ENCODE measurements at regions not wholly inside any gene's neighbourhood (a gene's known extent, or its start where the extent isn't known, plus 50 kb on each side); places are given as distances from the start of the nearest gene placed in this dataset.

- no peaks in the 10 kb centered on the region for H3K27me3 ChIP-seq (replicated peaks; ENCODE audit: insufficient read depth)
- intact Hi-C loops (cut with DNase I): no loop called here
- no peak overlapping the region for H3K4me3 ChIP-seq
- H3K27ac ChIP-seq: no peak overlapping the region
- no peaks in the 10 kb centered on the region for H3K4me1 ChIP-seq (replicated peaks)
- TF ChIP-seq, protein P1, sequence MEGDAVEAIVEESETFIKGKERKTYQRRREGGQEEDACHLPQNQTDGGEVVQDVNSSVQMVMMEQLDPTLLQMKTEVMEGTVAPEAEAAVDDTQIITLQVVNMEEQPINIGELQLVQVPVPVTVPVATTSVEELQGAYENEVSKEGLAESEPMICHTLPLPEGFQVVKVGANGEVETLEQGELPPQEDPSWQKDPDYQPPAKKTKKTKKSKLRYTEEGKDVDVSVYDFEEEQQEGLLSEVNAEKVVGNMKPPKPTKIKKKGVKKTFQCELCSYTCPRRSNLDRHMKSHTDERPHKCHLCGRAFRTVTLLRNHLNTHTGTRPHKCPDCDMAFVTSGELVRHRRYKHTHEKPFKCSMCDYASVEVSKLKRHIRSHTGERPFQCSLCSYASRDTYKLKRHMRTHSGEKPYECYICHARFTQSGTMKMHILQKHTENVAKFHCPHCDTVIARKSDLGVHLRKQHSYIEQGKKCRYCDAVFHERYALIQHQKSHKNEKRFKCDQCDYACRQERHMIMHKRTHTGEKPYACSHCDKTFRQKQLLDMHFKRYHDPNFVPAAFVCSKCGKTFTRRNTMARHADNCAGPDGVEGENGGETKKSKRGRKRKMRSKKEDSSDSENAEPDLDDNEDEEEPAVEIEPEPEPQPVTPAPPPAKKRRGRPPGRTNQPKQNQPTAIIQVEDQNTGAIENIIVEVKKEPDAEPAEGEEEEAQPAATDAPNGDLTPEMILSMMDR (IDR thresholded peaks at IDR 0.05): no peak
- TF ChIP-seq POLR2A (IDR thresholded peaks at IDR 0.05) (no peak), POLR2AphosphoS5 (IDR thresholded peaks at IDR 0.05) (no peak)
- no peaks in the 10 kb centered on the region for H3K9me3 ChIP-seq
- WGBS: 87% methylated on average over 7 of the region's 7 CpGs
- no peaks in the 10 kb centered on the region for H3K36me3 ChIP-seq
- no peak for DNase-seq (ENCODE audit: low spot score)
Measured at GRCh38 chr13:90293793-90294361, 1053.6 kb upstream of the MIR17HG start.

GRCh38 chr13:90299238-90299637 lies 1048.2 kb upstream of the MIR17HG start:
- TF ChIP-seq POLR2AphosphoS5 (IDR thresholded peaks at IDR 0.05): no peak
- no peak for TF ChIP-seq POLR2A (IDR thresholded peaks at IDR 0.05)
- TF ChIP-seq, protein P1 (IDR thresholded peaks at IDR 0.05): no peak
- Histone ChIP-seq H3K4me1 (replicated peaks) (no peaks in the 10 kb centered on the region), H3K27ac (no peak overlapping the region), H3K9me3 (no peaks in the 10 kb centered on the region), H3K4me3 (no peak overlapping the region), H3K36me3 (no peaks in the 10 kb centered on the region), H3K27me3 (replicated peaks; ENCODE audit: insufficient read depth) (no peaks in the 10 kb centered on the region)
- 81% methylated on average over 5 of the region's 5 CpGs for WGBS
- intact Hi-C loops (cut with DNase I): no loop called here
- DNase-seq (ENCODE audit: low spot score): no peak

DNA sequence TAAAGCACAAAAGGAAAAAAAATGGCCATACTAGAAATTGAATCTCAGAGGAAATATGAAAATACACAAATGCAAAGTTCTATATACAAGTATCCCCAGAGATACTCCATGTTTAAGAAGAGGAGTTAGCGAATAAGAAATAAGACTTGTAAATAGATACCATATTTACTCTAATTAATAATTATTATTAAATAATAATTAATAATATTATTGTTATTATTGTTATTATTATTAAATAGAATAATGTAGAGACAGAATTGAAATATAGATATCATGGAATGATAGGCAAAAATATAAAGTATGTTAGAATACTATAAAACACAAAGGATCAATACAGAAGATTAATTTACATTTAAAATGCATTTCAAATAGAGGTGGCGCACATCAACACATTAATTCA lies 1047.5 kb upstream of the MIR17HG start:
- DNase-seq (ENCODE audit: low spot score): no peak
- 97% methylated on average over 2 of the region's 2 CpGs for WGBS
- no peaks in the 10 kb centered on the region for H3K36me3 ChIP-seq
- no peaks in the 10 kb centered on the region for H3K9me3 ChIP-seq
- H3K4me3 ChIP-seq: no peak overlapping the region
- intact Hi-C loops (cut with DNase I): no loop called here
- H3K27ac ChIP-seq: no peak overlapping the region
- no peaks in the 10 kb centered on the region for H3K27me3 ChIP-seq (replicated peaks; ENCODE audit: insufficient read depth)
- H3K4me1 ChIP-seq (replicated peaks): no peaks in the 10 kb centered on the region
- TF ChIP-seq POLR2AphosphoS5 (IDR thresholded peaks at IDR 0.05) (no peak), POLR2A (IDR thresholded peaks at IDR 0.05) (no peak)
- TF ChIP-seq, protein P1 (IDR thresholded peaks at IDR 0.05): no peak

GRCh38 chr13:90302107-90302506 lies 1045.4 kb upstream of the MIR17HG start:
- no peak for DNase-seq (ENCODE audit: low spot score)
- no peaks in the 10 kb centered on the region for H3K36me3 ChIP-seq
- no peaks in the 10 kb centered on the region for H3K27me3 ChIP-seq (replicated peaks; ENCODE audit: insufficient read depth)
- no peaks in the 10 kb centered on the region for H3K4me1 ChIP-seq (replicated peaks)
- WGBS: 24% methylated on average over 1 of the region's 1 CpG
- no peaks in the 10 kb centered on the region for H3K9me3 ChIP-seq
- H3K27ac ChIP-seq: no peak overlapping the region
- H3K4me3 ChIP-seq: no peak overlapping the region
- TF ChIP-seq POLR2A (IDR thresholded peaks at IDR 0.05) (no peak), POLR2AphosphoS5 (IDR thresholded peaks at IDR 0.05) (no peak)
- TF ChIP-seq, protein P1 (IDR thresholded peaks at IDR 0.05): no peak
- intact Hi-C loops (cut with DNase I): no loop called here

- no peak for DNase-seq (ENCODE audit: low spot score)
- Histone ChIP-seq H3K4me3 (no peak overlapping the region), H3K27ac (no peak overlapping the region), H3K27me3 (replicated peaks; ENCODE audit: insufficient read depth) (no peaks in the 10 kb centered on the region), H3K36me3 (no peaks in the 10 kb centered on the region), H3K4me1 (replicated peaks) (no peaks in the 10 kb centered on the region), H3K9me3 (no peaks in the 10 kb centered on the region)
- TF ChIP-seq POLR2A (IDR thresholded peaks at IDR 0.05) (no peak), POLR2AphosphoS5 (IDR thresholded peaks at IDR 0.05) (no peak)
- TF ChIP-seq, protein P1 (IDR thresholded peaks at IDR 0.05): no peak
- intact Hi-C loops (cut with DNase I): no loop called here
- 93% methylated on average over 1 of the region's 1 CpG for WGBS
Measured at GRCh38 chr13:90305796-90306195, 1041.7 kb upstream of the MIR17HG start.

All from prostate gland (tissue), 2 donors.